ENCODE measurements at regions not wholly inside any gene's neighbourhood (a gene's known extent, or its start where the extent isn't known, plus 50 kb on each side); places are given as distances from the start of the nearest gene placed in this dataset.

DNA sequence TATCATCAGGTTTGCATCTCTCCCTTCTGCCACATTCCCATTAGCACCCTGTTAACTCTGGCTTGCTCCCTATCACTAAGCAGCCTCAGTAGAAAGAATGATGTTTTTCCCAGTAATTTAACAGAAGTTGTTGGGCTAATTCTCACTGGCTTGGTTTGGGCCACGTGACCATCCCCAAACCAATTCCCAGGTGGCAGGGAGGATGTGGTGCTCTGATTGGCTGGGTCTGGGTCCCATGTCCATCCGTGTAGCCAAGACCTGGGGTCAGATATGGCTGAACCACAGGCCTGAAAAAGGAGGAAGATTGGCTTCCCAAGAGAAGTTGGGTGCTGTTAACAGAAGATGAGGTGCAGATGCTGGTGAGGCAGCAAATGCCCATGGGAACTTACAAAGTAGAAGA lies 122.0 kb downstream of the BOD1 start:
- TF ChIP-seq, protein P1, sequence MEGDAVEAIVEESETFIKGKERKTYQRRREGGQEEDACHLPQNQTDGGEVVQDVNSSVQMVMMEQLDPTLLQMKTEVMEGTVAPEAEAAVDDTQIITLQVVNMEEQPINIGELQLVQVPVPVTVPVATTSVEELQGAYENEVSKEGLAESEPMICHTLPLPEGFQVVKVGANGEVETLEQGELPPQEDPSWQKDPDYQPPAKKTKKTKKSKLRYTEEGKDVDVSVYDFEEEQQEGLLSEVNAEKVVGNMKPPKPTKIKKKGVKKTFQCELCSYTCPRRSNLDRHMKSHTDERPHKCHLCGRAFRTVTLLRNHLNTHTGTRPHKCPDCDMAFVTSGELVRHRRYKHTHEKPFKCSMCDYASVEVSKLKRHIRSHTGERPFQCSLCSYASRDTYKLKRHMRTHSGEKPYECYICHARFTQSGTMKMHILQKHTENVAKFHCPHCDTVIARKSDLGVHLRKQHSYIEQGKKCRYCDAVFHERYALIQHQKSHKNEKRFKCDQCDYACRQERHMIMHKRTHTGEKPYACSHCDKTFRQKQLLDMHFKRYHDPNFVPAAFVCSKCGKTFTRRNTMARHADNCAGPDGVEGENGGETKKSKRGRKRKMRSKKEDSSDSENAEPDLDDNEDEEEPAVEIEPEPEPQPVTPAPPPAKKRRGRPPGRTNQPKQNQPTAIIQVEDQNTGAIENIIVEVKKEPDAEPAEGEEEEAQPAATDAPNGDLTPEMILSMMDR (IDR thresholded peaks at IDR 0.05; ENCODE audit: poor library complexity): no peak
- no peak for TF ChIP-seq EZH2 (IDR thresholded peaks at IDR 0.05; ENCODE audit: borderline replicate concordance)

Measured in hepatocyte (in vitro differentiated cells).